ENCODE measurements at regions not wholly inside any gene's neighbourhood (a gene's known extent, or its start where the extent isn't known, plus 50 kb on each side); places are given as distances from the start of the nearest gene placed in this dataset.

GRCh38 chr1:87961992-87962391, 633.3 kb downstream of the LMO4 start:
- no peak for TF ChIP-seq POLR2A (IDR thresholded peaks at IDR 0.05; ENCODE audit: low read length)
- TF ChIP-seq GATA1 (IDR thresholded peaks at IDR 0.05; ENCODE audit: low read depth, low read length): no peak

Data from erythroblast (primary cell).